Heart left ventricle (tissue), 13 donors: ENCODE measurements at regions not wholly inside any gene's neighbourhood (a gene's known extent, or its start where the extent isn't known, plus 50 kb on each side); places are given as distances from the start of the nearest gene placed in this dataset.

Source experiments
- POLR2A ChIP-seq, 2 donors: fragments of 450-650 bp; IDR thresholded peaks; one replicate each; pipeline ENCODE4 v1.6.1; 2017; ENCODE audit warnings: antibody characterized with exemption in 2 of 2, mild to moderate bottlenecking in 2 of 2, moderate library complexity in 2 of 2
- TF ChIP-seq, protein P1 (sequence below), 12 donors: fragments of 200-600 bp; sonication (generic) in 4 of 12; IDR thresholded peaks; one replicate each; pipeline versions ENCODE4 v1.5.0 to v1.8.0; 2018 to 2022; ENCODE audit warnings: antibody characterized with exemption in 12 of 12, mild to moderate bottlenecking in 5 of 12
- donor health status: ischemic (EF 13 %, LVEDD 7.1; RV severe dilation, severe dysfunction).
- donor health status: DM: no; HTN: yes; CAD: no.
- donor health status: DM: no; HTN: no; CAD: no.
- donor health status: ischemic (EF 25% LVEDD 6.9; RV normal size, moderate dysfunction).
- donor health status: ischemic (EF 25% LVEDD 5.7; RV mildly dilated, moderate dysfunction).
- donor health status: ischemic (EF 35%, LVEDD 5.7; RV mildly dilated, moderate dysfunction).
- donor health status: nonischemic (EF 11% LVEDD 7.7; RV severe dilation, severe dysfunction).
- donor health status: DM: yes; HTN: yes; CAD: no.
- donor health status: PGD.
- donor health status: ischemic (EF 29% LVEDD 5.4; RV normal size, mild dysfunction).
- donor health status: nonischemic (EF 23%, LVEDD 6.1; RV moderate dilation, normal function).

DNA sequence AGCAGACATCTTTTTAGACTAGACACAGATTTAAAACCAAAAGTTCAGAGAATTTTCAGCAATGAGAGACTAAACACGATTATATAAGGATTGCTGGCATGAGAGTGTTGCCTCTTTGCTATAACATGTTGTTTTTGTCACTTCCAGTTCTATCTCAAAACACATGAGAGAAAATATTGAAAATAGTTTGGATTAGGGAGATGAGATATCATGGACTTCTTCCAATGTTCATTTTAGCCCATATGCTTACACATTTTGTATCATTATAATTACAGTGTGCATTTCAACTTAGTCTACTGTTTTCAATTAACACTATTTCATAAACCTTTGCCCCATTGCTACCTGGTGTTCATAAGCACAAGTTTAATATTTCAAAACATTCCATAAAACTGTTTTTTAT, 175.9 kb upstream of the PGR start:
- no peak for TF ChIP-seq POLR2A (IDR thresholded peaks at IDR 0.05)
- TF ChIP-seq, protein P1, sequence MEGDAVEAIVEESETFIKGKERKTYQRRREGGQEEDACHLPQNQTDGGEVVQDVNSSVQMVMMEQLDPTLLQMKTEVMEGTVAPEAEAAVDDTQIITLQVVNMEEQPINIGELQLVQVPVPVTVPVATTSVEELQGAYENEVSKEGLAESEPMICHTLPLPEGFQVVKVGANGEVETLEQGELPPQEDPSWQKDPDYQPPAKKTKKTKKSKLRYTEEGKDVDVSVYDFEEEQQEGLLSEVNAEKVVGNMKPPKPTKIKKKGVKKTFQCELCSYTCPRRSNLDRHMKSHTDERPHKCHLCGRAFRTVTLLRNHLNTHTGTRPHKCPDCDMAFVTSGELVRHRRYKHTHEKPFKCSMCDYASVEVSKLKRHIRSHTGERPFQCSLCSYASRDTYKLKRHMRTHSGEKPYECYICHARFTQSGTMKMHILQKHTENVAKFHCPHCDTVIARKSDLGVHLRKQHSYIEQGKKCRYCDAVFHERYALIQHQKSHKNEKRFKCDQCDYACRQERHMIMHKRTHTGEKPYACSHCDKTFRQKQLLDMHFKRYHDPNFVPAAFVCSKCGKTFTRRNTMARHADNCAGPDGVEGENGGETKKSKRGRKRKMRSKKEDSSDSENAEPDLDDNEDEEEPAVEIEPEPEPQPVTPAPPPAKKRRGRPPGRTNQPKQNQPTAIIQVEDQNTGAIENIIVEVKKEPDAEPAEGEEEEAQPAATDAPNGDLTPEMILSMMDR (IDR thresholded peaks at IDR 0.05): no peak
